ENCODE measurements at regions not wholly inside any gene's neighbourhood (a gene's known extent, or its start where the extent isn't known, plus 50 kb on each side); places are given as distances from the start of the nearest gene placed in this dataset.

DNA sequence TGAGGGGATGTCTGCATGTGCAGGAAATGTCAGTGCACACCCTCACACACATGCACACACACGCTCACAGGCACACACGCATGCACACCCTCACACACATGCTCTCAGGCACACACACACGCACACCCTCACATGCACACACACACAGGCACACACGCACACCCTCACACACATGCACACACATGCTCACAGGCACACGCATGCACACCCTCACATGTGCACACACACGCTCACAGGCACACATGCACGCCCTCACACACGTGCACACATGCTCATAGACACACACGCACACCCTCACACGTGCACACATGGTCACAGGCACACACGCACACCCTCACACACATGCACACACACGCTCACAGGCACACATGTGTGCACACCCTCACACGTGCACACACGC, 77.6 kb upstream of the ZNF469 start:
- CTCF ChIA-PET: interaction anchor here (1.0 kb wide), 1 partner anchor 18 kb away, joined by 3 read pairs; no protein-coding TSS in a partner anchor

DNA sequence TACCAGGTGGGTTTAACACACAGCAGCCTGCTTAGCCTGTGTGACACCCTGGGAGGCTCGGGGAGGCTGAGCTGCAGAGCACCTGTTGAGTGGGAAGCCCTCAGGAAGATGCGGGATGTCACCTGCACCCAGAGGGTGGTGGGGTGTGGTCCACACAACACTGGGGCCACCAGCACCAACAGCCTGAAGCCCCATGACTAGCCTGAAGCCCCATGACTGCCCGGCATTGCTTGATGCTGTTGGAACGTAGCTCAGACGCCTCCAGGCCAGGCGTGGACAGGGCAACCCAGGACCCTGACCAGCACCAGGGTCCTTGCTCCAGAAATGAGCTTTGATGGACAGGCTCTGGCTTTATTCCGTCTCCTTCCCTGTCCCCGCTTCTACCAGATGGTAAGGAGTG, 76.3 kb upstream of the ZNF469 start:
- TF ChIP-seq ZNF266 (tag by site-specific recombination; IDR thresholded peaks at IDR 0.05; ENCODE audit: low read depth) (no peak), SCRT2 (tag by site-specific recombination; IDR thresholded peaks at IDR 0.05) (peak; percentile 58; the same call in 1 of the 2 replicates)
- Histone ChIP-seq H3K36me3 (ENCODE audit: control insufficient read depth in 2 of 2, insufficient read depth in 1 of 2, low read length in 2 of 2) (no peaks in the 10 kb centered on the region), H3K27ac (ENCODE audit: extremely low read depth, low read depth, low read length) (no peak overlapping the region), H3K9me3 (ENCODE audit: control insufficient read depth, insufficient read depth, low read depth, low read length) (no peaks in the 10 kb centered on the region), H3K4me1 (ENCODE audit: control insufficient read depth, insufficient read depth, low read length) (no peaks in the 10 kb centered on the region), H3K4me3 (ENCODE audit: low read depth, low read length) (no peak overlapping the region)
- POLR2A ChIA-PET: no interaction called here
- CTCF ChIA-PET: interaction anchor here (1.2 kb wide), 1 partner anchor 19 kb away, joined by 4 read pairs; no protein-coding TSS in a partner anchor

More for the DNA sequence above, 77.6 kb upstream of the ZNF469 start:
- no peak overlapping the region for H3K27ac ChIP-seq (ENCODE audit: extremely low read depth, low read depth, low read length)
- POLR2A ChIA-PET: no interaction called here
- no peak overlapping the region for H3K4me3 ChIP-seq (ENCODE audit: low read depth, low read length)
- TF ChIP-seq, protein P1, sequence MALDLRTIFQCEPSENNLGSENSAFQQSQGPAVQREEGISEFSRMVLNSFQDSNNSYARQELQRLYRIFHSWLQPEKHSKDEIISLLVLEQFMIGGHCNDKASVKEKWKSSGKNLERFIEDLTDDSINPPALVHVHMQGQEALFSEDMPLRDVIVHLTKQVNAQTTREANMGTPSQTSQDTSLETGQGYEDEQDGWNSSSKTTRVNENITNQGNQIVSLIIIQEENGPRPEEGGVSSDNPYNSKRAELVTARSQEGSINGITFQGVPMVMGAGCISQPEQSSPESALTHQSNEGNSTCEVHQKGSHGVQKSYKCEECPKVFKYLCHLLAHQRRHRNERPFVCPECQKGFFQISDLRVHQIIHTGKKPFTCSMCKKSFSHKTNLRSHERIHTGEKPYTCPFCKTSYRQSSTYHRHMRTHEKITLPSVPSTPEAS (tag by site-specific recombination; IDR thresholded peaks at IDR 0.05): peak; percentile 97
- TF ChIP-seq, protein P2, sequence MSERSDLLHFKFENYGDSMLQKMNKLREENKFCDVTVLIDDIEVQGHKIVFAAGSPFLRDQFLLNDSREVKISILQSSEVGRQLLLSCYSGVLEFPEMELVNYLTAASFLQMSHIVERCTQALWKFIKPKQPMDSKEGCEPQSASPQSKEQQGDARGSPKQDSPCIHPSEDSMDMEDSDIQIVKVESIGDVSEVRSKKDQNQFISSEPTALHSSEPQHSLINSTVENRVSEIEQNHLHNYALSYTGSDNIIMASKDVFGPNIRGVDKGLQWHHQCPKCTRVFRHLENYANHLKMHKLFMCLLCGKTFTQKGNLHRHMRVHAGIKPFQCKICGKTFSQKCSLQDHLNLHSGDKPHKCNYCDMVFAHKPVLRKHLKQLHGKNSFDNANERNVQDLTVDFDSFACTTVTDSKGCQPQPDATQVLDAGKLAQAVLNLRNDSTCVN (tag by site-specific recombination; optimal IDR thresholded peaks at IDR 0.05): peak; percentile 22
- no peak for TF ChIP-seq ZNF837 (tag by site-specific recombination; IDR thresholded peaks at IDR 0.05)
- no peaks in the 10 kb centered on the region for H3K4me1 ChIP-seq (ENCODE audit: control insufficient read depth, insufficient read depth, low read length)
- H3K36me3 ChIP-seq (ENCODE audit: control insufficient read depth in 2 of 2, insufficient read depth in 1 of 2, low read length in 2 of 2): no peaks in the 10 kb centered on the region
- no peaks in the 10 kb centered on the region for H3K9me3 ChIP-seq (ENCODE audit: control insufficient read depth, insufficient read depth, low read depth, low read length)

DNA sequence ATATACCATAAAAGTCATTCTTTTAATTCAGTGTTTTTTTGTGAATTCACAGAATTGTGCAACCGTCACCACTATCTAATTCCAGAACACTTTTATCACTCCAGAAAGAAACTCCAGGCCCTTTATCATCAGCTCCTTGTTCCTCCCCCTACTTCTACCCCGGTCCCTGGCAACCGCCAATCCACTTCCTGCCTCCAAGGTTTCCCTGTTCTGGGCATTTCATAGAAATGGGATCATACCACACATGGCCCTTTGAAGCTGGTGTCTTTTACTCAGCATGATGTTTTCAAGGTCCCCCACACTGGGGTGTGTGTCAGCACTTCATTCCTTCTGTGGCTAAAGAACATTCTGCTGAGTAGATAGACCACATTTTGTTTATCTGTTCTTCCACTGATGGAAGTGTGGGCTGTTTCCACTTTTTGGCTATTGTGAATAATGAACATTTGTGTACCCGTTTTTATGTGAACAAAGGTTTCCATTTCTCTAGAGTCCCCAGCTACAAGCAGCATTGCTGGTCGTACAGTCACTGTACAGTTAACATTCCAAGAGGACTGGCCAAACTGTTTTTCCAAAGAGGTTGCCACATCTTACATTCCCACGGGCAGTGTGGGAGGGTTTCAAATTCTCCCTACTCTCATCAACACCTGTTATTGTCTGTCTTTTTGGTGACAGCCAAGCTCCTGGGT, 75.8 kb upstream of the ZNF469 start:
- ChIA-PET CTCF (interaction anchor here (1.2 kb wide), 1 partner anchor 19 kb away, joined by 4 read pairs; no protein-coding TSS in a partner anchor), POLR2A (no interaction called here)
- H3K9me3 ChIP-seq (ENCODE audit: control insufficient read depth, insufficient read depth, low read depth, low read length): no peaks in the 10 kb centered on the region
- TF ChIP-seq ZNF785 (tag by site-specific recombination; IDR thresholded peaks at IDR 0.05): no peak
- TF ChIP-seq, protein P3, sequence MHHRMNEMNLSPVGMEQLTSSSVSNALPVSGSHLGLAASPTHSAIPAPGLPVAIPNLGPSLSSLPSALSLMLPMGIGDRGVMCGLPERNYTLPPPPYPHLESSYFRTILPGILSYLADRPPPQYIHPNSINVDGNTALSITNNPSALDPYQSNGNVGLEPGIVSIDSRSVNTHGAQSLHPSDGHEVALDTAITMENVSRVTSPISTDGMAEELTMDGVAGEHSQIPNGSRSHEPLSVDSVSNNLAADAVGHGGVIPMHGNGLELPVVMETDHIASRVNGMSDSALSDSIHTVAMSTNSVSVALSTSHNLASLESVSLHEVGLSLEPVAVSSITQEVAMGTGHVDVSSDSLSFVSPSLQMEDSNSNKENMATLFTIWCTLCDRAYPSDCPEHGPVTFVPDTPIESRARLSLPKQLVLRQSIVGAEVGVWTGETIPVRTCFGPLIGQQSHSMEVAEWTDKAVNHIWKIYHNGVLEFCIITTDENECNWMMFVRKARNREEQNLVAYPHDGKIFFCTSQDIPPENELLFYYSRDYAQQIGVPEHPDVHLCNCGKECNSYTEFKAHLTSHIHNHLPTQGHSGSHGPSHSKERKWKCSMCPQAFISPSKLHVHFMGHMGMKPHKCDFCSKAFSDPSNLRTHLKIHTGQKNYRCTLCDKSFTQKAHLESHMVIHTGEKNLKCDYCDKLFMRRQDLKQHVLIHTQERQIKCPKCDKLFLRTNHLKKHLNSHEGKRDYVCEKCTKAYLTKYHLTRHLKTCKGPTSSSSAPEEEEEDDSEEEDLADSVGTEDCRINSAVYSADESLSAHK (tag by site-specific recombination; IDR thresholded peaks at IDR 0.05): peak; percentile 50
- no peak overlapping the region for H3K27ac ChIP-seq (ENCODE audit: extremely low read depth, low read depth, low read length)
- no peak overlapping the region for H3K4me3 ChIP-seq (ENCODE audit: low read depth, low read length)
- no peaks in the 10 kb centered on the region for H3K36me3 ChIP-seq (ENCODE audit: control insufficient read depth in 2 of 2, insufficient read depth in 1 of 2, low read length in 2 of 2)
- H3K4me1 ChIP-seq (ENCODE audit: control insufficient read depth, insufficient read depth, low read length): no peaks in the 10 kb centered on the region

DNA sequence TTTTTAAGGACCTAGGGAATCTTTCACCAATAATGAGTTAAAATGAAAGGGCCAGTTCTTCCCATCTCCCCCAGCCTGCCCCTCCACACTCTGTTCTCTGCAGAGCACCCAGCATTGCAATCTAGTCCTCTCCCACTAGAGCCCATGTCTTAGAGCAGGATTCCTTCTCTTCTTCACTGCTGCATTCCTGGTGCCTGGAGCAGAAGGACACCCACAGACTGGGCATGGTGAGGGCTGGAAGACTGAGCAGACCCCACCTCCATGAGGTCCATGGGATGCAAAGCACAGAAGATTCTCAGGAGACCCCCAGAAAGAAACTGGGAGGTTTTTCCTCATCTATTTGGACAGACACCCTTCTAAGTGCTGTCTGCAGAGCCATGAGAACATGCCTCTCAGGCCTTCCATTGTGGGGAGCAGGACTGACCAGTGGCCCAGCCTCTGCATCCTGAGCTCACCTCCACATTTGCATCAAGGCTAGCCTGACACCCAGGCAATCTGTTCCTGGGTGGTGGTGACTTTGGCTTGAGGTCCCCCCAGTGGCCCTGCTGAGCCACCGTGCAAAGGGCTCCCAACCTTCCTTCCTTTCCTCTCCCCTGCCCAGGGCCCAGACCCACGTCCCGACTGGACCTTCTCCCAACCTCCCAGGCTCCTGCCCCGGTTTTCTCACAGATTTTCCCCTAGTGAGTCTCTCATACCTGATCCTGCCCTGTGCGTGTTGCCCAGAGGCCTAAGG, 74.2 kb upstream of the ZNF469 start:
- CTCF ChIA-PET: no interaction called here
- no peaks in the 10 kb centered on the region for H3K36me3 ChIP-seq (ENCODE audit: control insufficient read depth in 2 of 2, insufficient read depth in 1 of 2, low read length in 2 of 2)
- TF ChIP-seq KLF9 (tag by site-specific recombination; IDR thresholded peaks at IDR 0.05; ENCODE audit: low read depth) (no peak), ZNF658 (tag by site-specific recombination; IDR thresholded peaks at IDR 0.05) (no peak), ZNF585B (tag by site-specific recombination; IDR thresholded peaks at IDR 0.05) (no peak), ZNF596 (tag by site-specific recombination; IDR thresholded peaks at IDR 0.05) (no peak), TRIM28 (IDR thresholded peaks at IDR 0.05; ENCODE audit: borderline replicate concordance, low read length) (no peak), ZNF629 (tag by site-specific recombination; IDR thresholded peaks at IDR 0.05) (no peak), ZNF660 (tag by site-specific recombination; IDR thresholded peaks at IDR 0.05) (no peak)
- TF ChIP-seq, protein P4, sequence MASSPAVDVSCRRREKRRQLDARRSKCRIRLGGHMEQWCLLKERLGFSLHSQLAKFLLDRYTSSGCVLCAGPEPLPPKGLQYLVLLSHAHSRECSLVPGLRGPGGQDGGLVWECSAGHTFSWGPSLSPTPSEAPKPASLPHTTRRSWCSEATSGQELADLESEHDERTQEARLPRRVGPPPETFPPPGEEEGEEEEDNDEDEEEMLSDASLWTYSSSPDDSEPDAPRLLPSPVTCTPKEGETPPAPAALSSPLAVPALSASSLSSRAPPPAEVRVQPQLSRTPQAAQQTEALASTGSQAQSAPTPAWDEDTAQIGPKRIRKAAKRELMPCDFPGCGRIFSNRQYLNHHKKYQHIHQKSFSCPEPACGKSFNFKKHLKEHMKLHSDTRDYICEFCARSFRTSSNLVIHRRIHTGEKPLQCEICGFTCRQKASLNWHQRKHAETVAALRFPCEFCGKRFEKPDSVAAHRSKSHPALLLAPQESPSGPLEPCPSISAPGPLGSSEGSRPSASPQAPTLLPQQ (tag by site-specific recombination; IDR thresholded peaks at IDR 0.05): no peak
- TF ChIP-seq, protein P3 (tag by site-specific recombination; IDR thresholded peaks at IDR 0.05): no peak
- TF ChIP-seq, protein P5, sequence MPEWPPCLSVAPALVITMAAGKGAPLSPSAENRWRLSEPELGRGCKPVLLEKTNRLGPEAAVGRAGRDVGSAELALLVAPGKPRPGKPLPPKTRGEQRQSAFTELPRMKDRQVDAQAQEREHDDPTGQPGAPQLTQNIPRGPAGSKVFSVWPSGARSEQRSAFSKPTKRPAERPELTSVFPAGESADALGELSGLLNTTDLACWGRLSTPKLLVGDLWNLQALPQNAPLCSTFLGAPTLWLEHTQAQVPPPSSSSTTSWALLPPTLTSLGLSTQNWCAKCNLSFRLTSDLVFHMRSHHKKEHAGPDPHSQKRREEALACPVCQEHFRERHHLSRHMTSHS (tag by site-specific recombination; IDR thresholded peaks at IDR 0.05): no peak

More for the DNA sequence above, 74.2 kb upstream of the ZNF469 start:
- Histone ChIP-seq H3K27ac (ENCODE audit: extremely low read depth, low read depth, low read length) (no peak overlapping the region), H3K9me3 (ENCODE audit: control insufficient read depth, insufficient read depth, low read depth, low read length) (no peaks in the 10 kb centered on the region), H3K4me1 (ENCODE audit: control insufficient read depth, insufficient read depth, low read length) (no peaks in the 10 kb centered on the region), H3K4me3 (ENCODE audit: low read depth, low read length) (no peak overlapping the region)
- POLR2A ChIA-PET: no interaction called here
